ENCODE measurements at regions not wholly inside any gene's neighbourhood (a gene's known extent, or its start where the extent isn't known, plus 50 kb on each side); places are given as distances from the start of the nearest gene placed in this dataset.

DNA sequence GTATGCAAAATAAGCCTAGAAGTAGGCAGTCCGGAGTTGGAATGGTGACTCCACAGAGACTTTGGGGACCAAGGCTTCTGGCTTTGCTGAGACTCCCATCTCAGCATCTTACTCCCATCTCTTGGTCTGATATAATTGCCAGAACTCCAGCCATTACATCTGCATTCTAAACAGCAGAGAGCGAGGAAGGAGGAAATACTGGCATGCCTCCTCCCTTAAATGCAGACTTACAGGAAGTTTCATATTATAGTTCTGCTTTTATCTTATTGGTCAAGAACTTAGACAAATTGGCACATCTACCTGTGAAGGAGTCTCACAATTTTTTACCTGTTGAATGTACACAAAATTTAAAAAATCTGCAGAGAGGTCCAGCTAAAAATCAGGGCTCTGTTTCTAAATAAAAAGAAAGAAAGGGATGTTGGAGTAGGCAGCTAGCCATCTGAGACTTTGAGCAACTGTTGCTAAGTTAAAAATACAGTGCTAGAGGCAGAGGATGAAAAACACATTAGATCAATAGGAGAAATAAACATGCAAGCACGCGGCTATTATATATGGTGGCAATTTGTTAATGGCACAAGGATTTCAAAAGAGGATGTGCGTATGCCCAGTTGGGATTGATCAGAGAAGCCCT lies 209.9 kb upstream of the HMGA2 start (continued):
- TF ChIP-seq, protein P1, sequence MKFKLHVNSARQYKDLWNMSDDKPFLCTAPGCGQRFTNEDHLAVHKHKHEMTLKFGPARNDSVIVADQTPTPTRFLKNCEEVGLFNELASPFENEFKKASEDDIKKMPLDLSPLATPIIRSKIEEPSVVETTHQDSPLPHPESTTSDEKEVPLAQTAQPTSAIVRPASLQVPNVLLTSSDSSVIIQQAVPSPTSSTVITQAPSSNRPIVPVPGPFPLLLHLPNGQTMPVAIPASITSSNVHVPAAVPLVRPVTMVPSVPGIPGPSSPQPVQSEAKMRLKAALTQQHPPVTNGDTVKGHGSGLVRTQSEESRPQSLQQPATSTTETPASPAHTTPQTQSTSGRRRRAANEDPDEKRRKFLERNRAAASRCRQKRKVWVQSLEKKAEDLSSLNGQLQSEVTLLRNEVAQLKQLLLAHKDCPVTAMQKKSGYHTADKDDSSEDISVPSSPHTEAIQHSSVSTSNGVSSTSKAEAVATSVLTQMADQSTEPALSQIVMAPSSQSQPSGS (CRISPR knock-in tag; IDR thresholded peaks at IDR 0.05; ENCODE audit: borderline replicate concordance, low read depth) = no peak
- TF ChIP-seq ZNF219 (CRISPR knock-in tag; IDR thresholded peaks at IDR 0.05; ENCODE audit: borderline replicate concordance) = no peak
- TF ChIP-seq ARID4B (CRISPR knock-in tag; IDR thresholded peaks at IDR 0.05; ENCODE audit: borderline replicate concordance) = no peak
- TF ChIP-seq ATF1 (CRISPR knock-in tag; IDR thresholded peaks at IDR 0.05) = no peak
- TF ChIP-seq KAT7 (CRISPR knock-in tag; IDR thresholded peaks at IDR 0.05; ENCODE audit: borderline replicate concordance) = no peak
- TF ChIP-seq ZNF532 (CRISPR knock-in tag; IDR thresholded peaks at IDR 0.05; ENCODE audit: borderline replicate concordance) = no peak

- Mint-ChIP-seq H3K27ac (no peak overlapping the region), H3K4me1 (peaks cover 12% of the 10 kb centered on the region), H3K9me3 (no peaks in the 10 kb centered on the region), H3K4me3 (no peak overlapping the region), H3K27me3 (ENCODE audit: low read depth) (no peaks in the 10 kb centered on the region), H3K36me3 (no peaks in the 10 kb centered on the region)
- ChIA-PET POLR2A (no interaction called here), CTCF (interaction anchor here (1.2 kb wide), 1 partner anchor 13 kb away, joined by 5 read pairs; no protein-coding TSS in a partner anchor)
- no peak for DNase-seq (ENCODE audit: low spot score)
- no peak for TF ChIP-seq PRDM15 (CRISPR knock-in tag; IDR thresholded peaks at IDR 0.05)
- no peak for TF ChIP-seq TEAD1 (CRISPR knock-in tag; IDR thresholded peaks at IDR 0.05)
- no peak for TF ChIP-seq TCF7 (CRISPR knock-in tag; IDR thresholded peaks at IDR 0.05; ENCODE audit: low read depth)
- no peak for TF ChIP-seq CREM (CRISPR knock-in tag; IDR thresholded peaks at IDR 0.05)
- no peak for TF ChIP-seq PRRX2 (CRISPR knock-in tag; IDR thresholded peaks at IDR 0.05)
- TF ChIP-seq NR1H2 (CRISPR knock-in tag; IDR thresholded peaks at IDR 0.05) = no peak
- TF ChIP-seq GABPB1 (CRISPR knock-in tag; IDR thresholded peaks at IDR 0.05) = no peak
- ATAC-seq = no peak
Observed at GRCh38 chr12:65615118-65615517, 209.2 kb upstream of the HMGA2 start.
